HFF-Myc (cell line): ENCODE measurements at regions not wholly inside any gene's neighbourhood (a gene's known extent, or its start where the extent isn't known, plus 50 kb on each side); places are given as distances from the start of the nearest gene placed in this dataset.

Experiments used
- DNase-seq: peaks from one replicate; pipeline ENCODE4 v3.0.0-alpha.2; 2011; ENCODE audit warnings: low read depth; ENCODE audit errors: extremely low read depth
- H3K4me3 ChIP-seq: replicated peaks from 2 replicates; pipeline ENCODE4 v1.5.1; 2011; ENCODE audit warnings: low read depth, mild to moderate bottlenecking, control low read depth, low read length
- CTCF ChIP-seq: IDR thresholded peaks from 2 replicates; pipeline ENCODE4 v1.5.1; 2012; ENCODE audit warnings: mild to moderate bottlenecking, low read depth, low read length, control low read depth; ENCODE audit errors: missing control alignments

GRCh38 chr14:85310491-85311272 is 219.3 kb upstream of the FLRT2 start:
- DNase-seq: no peak
- no peak overlapping the region for H3K4me3 ChIP-seq
- no peak for TF ChIP-seq CTCF

- TF ChIP-seq CTCF: no peak
- DNase-seq: no peak
- H3K4me3 ChIP-seq: no peak overlapping the region
These were observed 216.3 kb upstream of the FLRT2 start for GRCh38 chr14:85313560-85314207.

GRCh38 chr14:85315290-85315689 is 214.7 kb upstream of the FLRT2 start:
- no peak overlapping the region for H3K4me3 ChIP-seq
- no peak for TF ChIP-seq CTCF
- DNase-seq: no peak

GRCh38 chr14:85315733-85316290 is 214.1 kb upstream of the FLRT2 start:
- H3K4me3 ChIP-seq: no peak overlapping the region
- no peak for DNase-seq
- TF ChIP-seq CTCF: no peak

- no peak overlapping the region for H3K4me3 ChIP-seq
- no peak for DNase-seq
- no peak for TF ChIP-seq CTCF
These were observed 213.1 kb upstream of the FLRT2 start for GRCh38 chr14:85316701-85317410.

GRCh38 chr14:85317491-85318021 is 212.4 kb upstream of the FLRT2 start:
- no peak for DNase-seq
- H3K4me3 ChIP-seq: no peak overlapping the region
- TF ChIP-seq CTCF: no peak
